ENCODE measurements at regions not wholly inside any gene's neighbourhood (a gene's known extent, or its start where the extent isn't known, plus 50 kb on each side); places are given as distances from the start of the nearest gene placed in this dataset.

GRCh38 chr1:34524783-34525182, 230.1 kb upstream of the GJB5 start:
- no peaks in the 10 kb centered on the region for H3K4me1 ChIP-seq (ENCODE audit: control insufficient read depth, extremely low read depth, insufficient read depth, low read length)
- H3K9me1 ChIP-seq (replicated peaks; ENCODE audit: control insufficient read depth, extremely low read depth, insufficient read depth, low read length): no peaks in the 10 kb centered on the region
- ChIA-PET POLR2A (no interaction called here), CTCF (no interaction called here)
- H2AFZ ChIP-seq (ENCODE audit: low read depth, low read length): no peak overlapping the region
- BruUV-seq (replicated peaks): no TSS peak
- DNase-seq (ENCODE audit: low read depth, low spot score) (no peak), FAIRE-seq (no peak)
- dilution Hi-C loops (cut with MboI; ENCODE audit: extremely low pct_ligation_motif_present, low sequenced_read_pairs): no loop called here
- no peak overlapping the region for H3K9ac ChIP-seq (replicated peaks; ENCODE audit: extremely low read depth, insufficient read depth, low read length)
- H3K9me3 ChIP-seq (replicated peaks; ENCODE audit: control insufficient read depth, insufficient read depth, low read length): no peaks in the 10 kb centered on the region
- H3K4me2 ChIP-seq (ENCODE audit: insufficient read depth, low read length): no peak overlapping the region
- intact Hi-C loops (cut with micrococcal nuclease): no loop called here
- H3K36me3 ChIP-seq (ENCODE audit: control insufficient read depth in 2 of 2, extremely low read depth in 1 of 2, insufficient read depth in 2 of 2, low read length in 2 of 2): no peaks in the 10 kb centered on the region
- H4K20me1 ChIP-seq (replicated peaks; ENCODE audit: control insufficient read depth, extremely low read depth, insufficient read depth, low read length): no peaks in the 10 kb centered on the region
- H3K4me3 ChIP-seq (replicated peaks in 1 of 3; ENCODE audit: insufficient read depth in 1 of 3, low read depth in 1 of 3, low read length in 3 of 3): no peak overlapping the region
- no peaks in the 10 kb centered on the region for H3K79me2 ChIP-seq (ENCODE audit: control insufficient read depth, insufficient read depth, low read length)
- H3K27ac ChIP-seq (ENCODE audit: insufficient read depth, low read depth, low read length): no peak overlapping the region
- H3K27me3 ChIP-seq (ENCODE audit: control insufficient read depth in 2 of 2, insufficient read depth in 2 of 2, low read length in 2 of 2): no peaks in the 10 kb centered on the region
- TF ChIP-seq POLR2AphosphoS5 (IDR thresholded peaks at IDR 0.05; ENCODE audit: insufficient read depth, low read depth, low read length) (no peak), FOS (IDR thresholded peaks at IDR 0.05; ENCODE audit: borderline replicate concordance, insufficient read depth, low read length) (no peak), GATA2 (IDR thresholded peaks at IDR 0.05; ENCODE audit: insufficient read depth, insufficient read length, low read depth, low read length) (no peak), JUN (IDR thresholded peaks at IDR 0.05; ENCODE audit: borderline replicate concordance, insufficient read depth, insufficient read length, low read depth) (no peak), MAX (IDR thresholded peaks at IDR 0.05; ENCODE audit: insufficient read depth, insufficient read length) (no peak), CTCF (IDR thresholded peaks at IDR 0.05; ENCODE audit: extremely low read depth in 1 of 2, insufficient read depth in 1 of 2, low read depth in 1 of 2, low read length in 2 of 2) (no peak), POLR2A (IDR thresholded peaks at IDR 0.05; ENCODE audit: low read depth, low read length) (no peak), MYC (IDR thresholded peaks at IDR 0.05; ENCODE audit: low read depth, low read length) (no peak), EZH2 (IDR thresholded peaks at IDR 0.05; ENCODE audit: borderline replicate concordance, low read depth, low read length, severe bottlenecking) (no peak)

All from endothelial cell of umbilical vein (primary cell).